ENCODE measurements at regions not wholly inside any gene's neighbourhood (a gene's known extent, or its start where the extent isn't known, plus 50 kb on each side); places are given as distances from the start of the nearest gene placed in this dataset.

GRCh38 chr4:126038502-126039144 lies 723.9 kb downstream of the FAT4 start:
- TF ChIP-seq CTCF (IDR thresholded peaks at IDR 0.05), result no peak
- TF ChIP-seq EP300 (IDR thresholded peaks at IDR 0.05), result no peak
- TF ChIP-seq POLR2A (IDR thresholded peaks at IDR 0.05), result no peak
- Histone ChIP-seq H3K4me3 (no peak overlapping the region), H3K9me3 (no peaks in the 10 kb centered on the region), H3K36me3 (no peaks in the 10 kb centered on the region), H3K4me1 (ENCODE audit: insufficient read depth) (peaks cover 1% of the 10 kb centered on the region), H3K27ac (no peak overlapping the region), H3K27me3 (no peaks in the 10 kb centered on the region)
- WGBS, 3 donors, result 7 to 11% (median 10%) methylated on average over 2 of the region's 2 CpGs
- intact Hi-C loops (cut with DNase I), result no loop called here
- no peak for DNase-seq

GRCh38 chr4:126046081-126046614 lies 731.4 kb downstream of the FAT4 start:
- no peak overlapping the region for H3K4me3 ChIP-seq
- no peak for DNase-seq
- H3K4me1 ChIP-seq (ENCODE audit: insufficient read depth), result no peaks in the 10 kb centered on the region
- H3K36me3 ChIP-seq, result no peaks in the 10 kb centered on the region
- WGBS, 3 donors, result 41 to 72% (median 65%) methylated on average over 2 of the region's 2 CpGs
- TF ChIP-seq POLR2A (IDR thresholded peaks at IDR 0.05) (no peak), CTCF (IDR thresholded peaks at IDR 0.05) (no peak), EP300 (IDR thresholded peaks at IDR 0.05) (no peak)
- H3K9me3 ChIP-seq, result no peaks in the 10 kb centered on the region
- no peaks in the 10 kb centered on the region for H3K27me3 ChIP-seq
- intact Hi-C loops (cut with DNase I), result no loop called here
- no peak overlapping the region for H3K27ac ChIP-seq

- Histone ChIP-seq H3K27ac (no peak overlapping the region), H3K9me3 (no peaks in the 10 kb centered on the region), H3K36me3 (no peaks in the 10 kb centered on the region), H3K4me3 (no peak overlapping the region), H3K27me3 (no peaks in the 10 kb centered on the region), H3K4me1 (ENCODE audit: insufficient read depth) (peaks cover 3% of the 10 kb centered on the region)
- DNase-seq, result no peak
- TF ChIP-seq POLR2A (IDR thresholded peaks at IDR 0.05), result no peak
- no peak for TF ChIP-seq CTCF (IDR thresholded peaks at IDR 0.05)
- no peak for TF ChIP-seq EP300 (IDR thresholded peaks at IDR 0.05)
- intact Hi-C loops (cut with DNase I), result no loop called here
- WGBS, 3 donors, result 92 to 96% (median 94%) methylated on average over 1 of the region's 1 CpG
These were observed 732.4 kb downstream of the FAT4 start for GRCh38 chr4:126047114-126047513.

GRCh38 chr4:126051689-126052424 lies 737.1 kb downstream of the FAT4 start:
- Histone ChIP-seq H3K4me3 (no peak overlapping the region), H3K9me3 (no peaks in the 10 kb centered on the region), H3K4me1 (ENCODE audit: insufficient read depth) (peaks cover 3% of the 10 kb centered on the region), H3K27ac (no peak overlapping the region), H3K36me3 (no peaks in the 10 kb centered on the region), H3K27me3 (no peaks in the 10 kb centered on the region)
- TF ChIP-seq CTCF (IDR thresholded peaks at IDR 0.05) (no peak), POLR2A (IDR thresholded peaks at IDR 0.05) (no peak), EP300 (IDR thresholded peaks at IDR 0.05) (no peak)
- intact Hi-C loops (cut with DNase I), result no loop called here
- DNase-seq, result no peak
- 6 to 15% (median 7%) methylated on average over 1 of the region's 1 CpG for WGBS, 3 donors
